8988T (cell line): ENCODE measurements at regions not wholly inside any gene's neighbourhood (a gene's known extent, or its start where the extent isn't known, plus 50 kb on each side); places are given as distances from the start of the nearest gene placed in this dataset.

Experiments
- DNase-seq: peaks from one replicate; pipeline ENCODE4 v3.0.0; 2011

GRCh38 chr2:177042311-177042710, 170.3 kb upstream of the HNRNPA3 start:
- DNase-seq = no peak

GRCh38 chr2:177044671-177045070, 167.9 kb upstream of the HNRNPA3 start:
- DNase-seq = no peak

GRCh38 chr2:177048981-177049380, 163.6 kb upstream of the HNRNPA3 start:
- DNase-seq = no peak

GRCh38 chr2:177051278-177051677, 161.3 kb upstream of the HNRNPA3 start:
- no peak for DNase-seq

GRCh38 chr2:177052471-177052870, 160.1 kb upstream of the HNRNPA3 start:
- no peak for DNase-seq

GRCh38 chr2:177053038-177053437, 159.6 kb upstream of the HNRNPA3 start:
- DNase-seq = no peak

GRCh38 chr2:177053716-177054115, 158.9 kb upstream of the HNRNPA3 start:
- no peak for DNase-seq

- DNase-seq = no peak
Measured at GRCh38 chr2:177056481-177056929, 156.1 kb upstream of the HNRNPA3 start.

GRCh38 chr2:177058747-177059146, 153.8 kb upstream of the HNRNPA3 start:
- DNase-seq = no peak

- DNase-seq = no peak
Measured at GRCh38 chr2:177059293-177059692, 153.3 kb upstream of the HNRNPA3 start.

- no peak for DNase-seq
Measured at GRCh38 chr2:177063331-177063730, 149.3 kb upstream of the HNRNPA3 start.

GRCh38 chr2:177064422-177064821, 148.2 kb upstream of the HNRNPA3 start:
- DNase-seq = no peak

- no peak for DNase-seq
Measured at GRCh38 chr2:177068967-177069366, 143.6 kb upstream of the HNRNPA3 start.

- DNase-seq = no peak
Measured at GRCh38 chr2:177072090-177072489, 140.5 kb upstream of the HNRNPA3 start.

GRCh38 chr2:177073611-177074010, 139.0 kb upstream of the HNRNPA3 start:
- DNase-seq = no peak

GRCh38 chr2:177074099-177074710, 138.4 kb upstream of the HNRNPA3 start:
- DNase-seq = no peak

GRCh38 chr2:177075254-177075653, 137.3 kb upstream of the HNRNPA3 start:
- no peak for DNase-seq

- no peak for DNase-seq
Measured at GRCh38 chr2:177076636-177077179, 135.9 kb upstream of the HNRNPA3 start.

GRCh38 chr2:177077778-177078177, 134.8 kb upstream of the HNRNPA3 start:
- no peak for DNase-seq

GRCh38 chr2:177078416-177078815, 134.2 kb upstream of the HNRNPA3 start:
- no peak for DNase-seq

GRCh38 chr2:177078855-177079254, 133.7 kb upstream of the HNRNPA3 start:
- no peak for DNase-seq

- DNase-seq = no peak
Measured at GRCh38 chr2:177080746-177081284, 131.8 kb upstream of the HNRNPA3 start.

GRCh38 chr2:177084607-177085006, 128.0 kb upstream of the HNRNPA3 start:
- no peak for DNase-seq

- DNase-seq = no peak
Measured at GRCh38 chr2:177088529-177088928, 124.1 kb upstream of the HNRNPA3 start.

GRCh38 chr2:177090967-177091366, 121.6 kb upstream of the HNRNPA3 start:
- no peak for DNase-seq
